ENCODE measurements at regions not wholly inside any gene's neighbourhood (a gene's known extent, or its start where the extent isn't known, plus 50 kb on each side); places are given as distances from the start of the nearest gene placed in this dataset.

DNA sequence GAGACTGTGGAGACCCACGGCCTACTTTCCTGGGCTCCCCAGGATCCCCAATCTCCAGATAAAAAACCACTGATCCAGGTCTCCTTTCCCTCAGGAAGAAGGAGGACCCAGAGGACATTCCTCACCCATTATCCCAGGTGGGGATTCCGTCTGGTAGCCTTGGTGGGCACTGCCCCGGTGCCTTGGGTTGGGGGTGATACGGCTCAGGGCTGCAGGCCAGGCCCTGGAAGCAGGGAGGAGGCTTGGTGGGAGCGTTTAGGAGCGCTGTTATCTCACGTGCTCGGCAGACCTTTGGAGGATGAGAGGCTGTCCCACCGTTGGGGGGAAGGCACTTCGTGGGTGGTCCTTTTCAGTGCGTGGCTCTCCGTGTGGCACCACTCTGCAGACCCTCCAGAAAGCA, 926.3 kb downstream of the BRD1 start:
- in situ Hi-C loops (cut with MboI; ENCODE audit: low sequenced_read_pairs) = no loop called here

DNA sequence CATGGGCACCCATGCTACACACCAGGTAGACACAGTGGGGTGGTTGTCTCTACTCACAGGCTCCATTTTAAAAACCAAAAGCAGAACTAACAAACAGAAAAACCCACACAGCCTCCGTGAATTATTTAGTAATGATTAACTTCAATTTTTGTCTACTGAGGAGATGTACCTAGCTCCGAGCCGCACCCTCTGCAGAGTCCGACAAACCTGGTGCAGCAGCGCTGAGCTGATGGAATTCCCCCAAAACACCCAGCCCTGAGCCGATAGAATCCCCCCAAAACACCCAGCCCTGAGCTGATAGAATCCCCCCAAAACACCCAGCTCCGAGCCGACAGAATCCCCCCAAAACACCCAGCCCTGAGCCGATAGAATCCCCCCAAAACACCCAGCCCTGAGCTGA, 927.0 kb downstream of the BRD1 start:
- in situ Hi-C loops (cut with MboI; ENCODE audit: low sequenced_read_pairs) = no loop called here

- in situ Hi-C loops (cut with MboI; ENCODE audit: low sequenced_read_pairs) = no loop called here
Measured at GRCh38 chr22:48900327-48900597, 927.4 kb downstream of the BRD1 start.

- in situ Hi-C loops (cut with MboI; ENCODE audit: low sequenced_read_pairs) = no loop called here
Measured at GRCh38 chr22:48899523-48900326, 927.9 kb downstream of the BRD1 start.

DNA sequence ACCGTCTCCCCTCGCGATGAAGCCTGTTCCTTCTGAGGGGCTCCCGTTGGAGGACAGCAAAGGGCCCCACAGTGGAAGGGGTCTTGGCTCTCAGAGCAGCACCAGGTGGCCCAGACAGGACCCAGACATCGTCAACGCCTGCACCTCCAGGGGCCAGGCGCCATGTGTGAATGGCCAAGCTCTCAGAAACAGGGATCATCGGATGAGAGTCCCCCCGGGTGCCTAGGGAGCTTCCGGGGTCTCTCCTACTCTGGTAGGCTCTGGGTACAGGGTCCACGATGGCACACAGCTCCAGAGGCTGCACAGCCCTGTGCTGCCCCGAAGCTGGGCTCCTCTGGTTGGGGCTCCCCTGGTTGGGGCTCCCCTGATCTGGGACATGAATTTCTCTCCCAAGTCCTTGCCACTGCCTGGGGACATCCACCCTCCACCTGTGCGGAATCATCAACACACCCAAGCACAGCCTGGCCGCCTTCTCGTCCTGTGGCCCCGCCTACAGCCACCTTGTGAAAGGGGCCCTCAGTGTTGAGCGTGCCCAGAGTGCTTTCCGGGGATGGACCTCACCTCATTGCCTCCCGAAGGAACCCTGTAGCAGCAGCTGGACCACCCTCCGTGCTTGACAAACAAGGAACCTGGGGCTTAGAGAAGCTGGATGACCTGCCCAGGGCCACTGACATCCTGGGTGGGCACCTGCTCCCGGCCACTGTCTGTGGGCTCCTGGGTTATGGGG, 929.0 kb downstream of the BRD1 start:
- in situ Hi-C loops (cut with MboI; ENCODE audit: low sequenced_read_pairs) = no loop called here

DNA sequence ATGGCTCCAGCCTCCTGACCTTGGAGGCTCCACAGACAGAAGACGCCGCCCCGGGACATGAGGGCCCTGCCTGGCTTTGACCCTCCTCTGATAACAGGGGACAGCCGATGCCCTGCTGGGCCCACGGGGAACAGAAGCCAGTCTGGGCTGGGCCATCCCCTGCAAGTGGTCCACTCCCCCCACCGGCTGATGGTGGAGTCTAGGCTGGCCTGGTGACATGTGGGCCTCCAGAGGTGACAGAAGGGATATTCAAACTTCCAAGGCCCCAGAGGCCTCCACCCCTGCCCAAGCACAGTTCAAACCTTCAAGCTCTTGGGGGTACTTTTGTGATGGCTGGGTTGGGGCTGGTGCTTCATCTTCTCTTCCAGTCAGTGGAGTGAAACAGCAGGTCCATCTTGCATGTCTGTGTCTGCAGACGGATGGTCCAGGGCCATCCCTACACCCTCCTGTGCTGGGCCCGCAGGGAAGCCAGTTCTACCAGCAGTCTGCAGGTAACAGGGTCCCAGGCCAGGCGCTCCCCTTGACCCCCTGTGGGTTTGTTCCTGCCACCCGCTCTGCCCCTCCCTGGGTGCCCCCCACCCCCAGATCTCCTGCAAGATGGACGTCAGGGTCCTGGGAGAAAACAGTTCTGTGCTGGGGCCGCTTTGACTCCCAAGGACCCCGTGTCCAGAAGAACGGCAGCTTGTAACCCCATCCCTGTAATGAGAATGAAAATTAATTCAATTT, 929.9 kb downstream of the BRD1 start:
- in situ Hi-C loops (cut with MboI; ENCODE audit: low sequenced_read_pairs) = no loop called here

DNA sequence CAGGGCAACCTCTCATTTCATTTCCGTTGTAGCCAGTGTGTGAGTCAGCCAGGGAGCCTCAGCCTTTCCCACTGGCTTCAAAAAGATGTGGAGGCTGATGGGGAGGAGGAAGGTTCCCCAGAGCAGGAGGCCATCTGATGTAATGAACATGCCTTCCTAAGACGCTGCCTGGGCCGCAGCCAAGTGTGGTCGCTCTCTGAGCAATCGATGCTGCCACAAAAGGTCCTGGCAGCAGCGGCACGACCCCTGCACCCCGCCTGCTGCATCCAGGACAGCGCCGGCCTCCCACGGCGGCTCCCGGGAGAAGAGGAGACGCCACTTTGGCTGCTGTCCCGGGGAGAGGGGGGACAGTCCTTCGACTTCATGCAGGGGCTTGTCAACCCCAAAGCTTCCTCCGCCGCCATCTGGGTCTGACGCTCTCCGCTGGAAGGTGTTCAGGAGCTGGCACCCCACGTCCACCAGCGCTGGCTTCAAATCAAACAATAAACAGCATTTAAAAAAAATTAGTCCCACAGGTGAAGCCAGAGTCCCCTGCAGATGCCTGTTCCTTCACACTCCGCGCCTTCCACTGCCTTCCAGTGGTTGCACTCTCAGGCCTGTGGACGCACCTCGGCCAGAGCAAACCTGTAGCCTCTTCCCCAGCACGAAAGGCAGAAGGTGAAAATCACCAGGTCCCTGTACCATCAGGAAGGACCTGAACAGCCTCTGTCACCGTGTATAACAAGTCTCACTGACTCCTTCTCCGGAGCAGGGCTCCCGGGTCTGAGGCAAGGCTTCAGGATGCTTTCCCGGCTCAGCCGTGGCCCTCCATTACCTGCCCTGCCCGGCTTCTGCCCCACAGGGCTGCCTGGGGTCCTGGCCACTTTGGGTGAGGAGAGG, 930.7 kb downstream of the BRD1 start:
- in situ Hi-C loops (cut with MboI; ENCODE audit: low sequenced_read_pairs) = no loop called here

DNA sequence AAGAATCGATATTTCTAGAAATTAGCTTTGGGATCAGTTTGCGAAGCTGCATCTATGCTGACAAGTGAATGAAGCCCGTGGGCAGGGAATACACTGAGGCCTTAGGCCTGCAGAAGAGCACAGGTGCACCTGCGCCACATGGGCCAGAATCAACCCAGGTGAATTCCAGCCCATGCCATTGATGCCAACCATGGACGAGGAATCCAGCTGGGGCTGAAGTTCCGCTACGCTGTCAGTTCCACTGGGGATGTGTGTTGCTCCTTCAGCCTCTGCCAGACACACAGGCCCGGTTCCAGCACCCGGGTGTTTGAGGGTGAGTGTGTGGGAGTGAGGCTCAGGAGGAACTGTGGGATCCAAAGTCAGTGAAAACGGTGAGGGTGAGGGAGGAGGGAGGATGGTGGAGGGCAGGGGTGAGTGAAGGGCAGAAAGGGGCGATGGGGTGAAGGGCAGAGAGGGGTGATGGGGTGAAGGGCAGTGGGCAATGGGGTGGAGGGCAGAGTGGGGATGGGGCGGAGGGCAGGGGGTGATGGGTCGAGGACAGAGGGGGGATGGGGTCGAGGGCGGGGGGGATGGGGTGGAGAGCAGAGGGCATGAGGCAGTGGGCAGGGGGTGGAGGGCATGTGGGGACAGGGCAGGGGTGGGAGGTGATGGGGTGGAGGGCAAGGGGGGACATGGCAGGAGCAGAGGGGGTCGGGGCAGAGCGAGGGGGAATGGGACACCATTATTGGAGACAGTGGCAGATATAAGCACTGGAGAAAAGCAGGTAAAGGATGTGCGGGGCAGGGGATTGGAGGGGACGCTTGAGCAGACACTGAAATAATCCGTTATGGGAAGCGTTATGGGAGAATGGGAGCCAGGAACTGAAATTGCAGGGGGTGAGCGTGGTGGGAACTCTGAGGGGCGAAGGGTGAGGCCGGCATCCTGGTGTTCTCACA, 931.6 kb downstream of the BRD1 start:
- in situ Hi-C loops (cut with MboI; ENCODE audit: low sequenced_read_pairs) = no loop called here

DNA sequence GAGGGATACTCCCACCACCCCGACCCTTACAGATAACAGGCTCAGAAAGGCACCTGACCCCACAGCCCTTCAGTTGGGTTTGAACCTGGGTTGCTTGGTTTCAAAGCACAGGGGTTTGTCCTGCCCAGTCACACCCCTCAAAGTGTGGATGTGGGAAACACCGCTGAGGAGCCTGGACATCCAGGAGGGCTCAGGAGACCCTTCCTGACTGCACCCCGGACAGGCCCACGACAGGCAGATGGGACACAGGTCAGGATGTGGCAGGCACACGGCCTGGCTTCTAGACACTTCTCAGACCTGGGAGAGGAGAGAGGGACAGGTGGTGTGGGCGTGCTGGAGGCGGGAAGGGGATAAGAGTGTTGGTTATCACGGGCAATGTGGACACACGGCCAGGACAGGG, 932.3 kb downstream of the BRD1 start:
- in situ Hi-C loops (cut with MboI; ENCODE audit: low sequenced_read_pairs) = no loop called here

DNA sequence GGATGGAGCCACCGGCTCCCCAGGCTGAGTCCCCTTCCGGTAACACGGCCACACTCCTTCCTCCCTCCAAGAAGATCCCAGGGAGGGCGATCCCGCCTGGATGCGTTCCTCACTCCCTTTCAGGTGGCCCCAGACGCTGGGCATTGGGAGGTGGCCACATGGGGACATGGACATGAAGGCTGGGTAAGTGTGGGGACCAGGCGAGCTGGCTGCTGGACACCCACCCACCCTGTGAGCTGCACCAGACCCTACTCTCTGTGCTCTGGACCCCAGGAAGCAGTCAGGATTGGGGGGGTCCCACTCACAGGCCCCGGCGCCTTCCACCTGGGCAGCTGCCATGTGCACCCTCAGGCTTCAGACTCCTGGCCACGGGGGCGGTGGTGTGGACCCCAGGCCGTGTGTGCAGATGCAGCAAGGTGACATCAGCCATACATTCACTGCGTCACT, 932.8 kb downstream of the BRD1 start:
- in situ Hi-C loops (cut with MboI; ENCODE audit: low sequenced_read_pairs) = no loop called here

DNA sequence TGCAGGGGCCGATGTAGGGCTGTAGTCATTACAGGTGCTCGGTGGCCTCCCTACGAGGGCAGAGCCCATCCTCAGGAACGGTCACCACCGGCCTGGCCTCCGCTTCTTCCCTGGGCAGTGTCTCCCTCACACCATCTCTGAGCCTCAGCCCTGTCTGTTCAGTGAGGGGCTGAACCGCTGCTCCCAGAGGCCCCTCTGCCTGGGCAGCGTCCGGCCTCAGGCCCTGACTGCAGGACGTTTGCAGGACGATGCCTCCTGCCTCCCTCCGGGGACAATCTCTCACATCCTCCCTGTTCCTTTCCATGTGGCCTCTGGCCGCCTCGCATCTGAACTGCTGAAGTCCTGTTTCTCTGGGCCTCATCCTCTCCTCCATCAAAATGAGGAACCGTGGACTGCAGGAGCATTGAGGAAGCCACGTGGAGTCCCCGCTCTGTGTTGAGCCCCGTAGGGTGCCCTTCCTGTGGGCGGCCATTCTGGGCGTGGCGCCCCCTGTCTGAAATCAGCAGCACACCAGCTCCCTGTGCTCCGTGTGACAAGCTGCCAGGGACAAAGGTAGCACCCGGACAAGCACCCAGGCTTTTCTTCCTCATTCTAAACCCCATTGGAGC, 933.5 kb downstream of the BRD1 start:
- in situ Hi-C loops (cut with MboI; ENCODE audit: low sequenced_read_pairs) = no loop called here

GRCh38 chr22:48893288-48894063, 934.2 kb downstream of the BRD1 start:
- in situ Hi-C loops (cut with MboI; ENCODE audit: low sequenced_read_pairs) = no loop called here

DNA sequence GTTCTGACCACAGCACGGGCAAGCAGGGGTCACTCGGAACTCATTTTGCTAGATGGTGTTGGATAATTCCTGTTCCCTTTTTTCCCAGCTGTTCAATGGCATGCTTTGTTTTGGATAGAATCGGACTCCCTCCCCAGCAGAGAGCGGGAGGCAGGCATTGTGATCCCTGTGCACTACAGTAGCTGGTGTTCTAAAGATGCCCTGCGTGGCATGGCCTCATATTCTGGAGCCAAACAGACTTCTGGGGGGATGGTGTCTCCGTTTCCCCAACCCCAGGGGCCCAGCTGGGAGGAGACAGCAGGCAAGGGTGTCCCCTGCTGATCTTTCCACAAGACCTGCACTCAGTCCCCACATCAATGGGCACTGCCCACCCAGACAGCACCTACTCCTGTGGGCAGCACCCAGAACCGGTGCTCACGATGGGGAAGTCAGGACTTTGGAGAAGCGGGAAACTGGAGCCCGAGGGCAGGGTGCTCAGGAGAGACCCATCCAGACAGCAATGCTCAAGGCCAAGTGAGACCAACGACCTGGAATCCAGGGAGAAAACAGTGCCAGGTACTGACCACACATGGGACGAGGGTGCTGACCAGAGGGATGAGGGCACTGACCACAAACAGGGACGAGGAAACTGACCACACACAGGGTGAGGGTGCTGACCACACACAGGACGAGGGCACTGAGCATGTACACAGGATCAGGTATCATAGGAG, 934.9 kb downstream of the BRD1 start:
- in situ Hi-C loops (cut with MboI; ENCODE audit: low sequenced_read_pairs) = no loop called here

GRCh38 chr22:48891688-48892577, 935.7 kb downstream of the BRD1 start:
- in situ Hi-C loops (cut with MboI; ENCODE audit: low sequenced_read_pairs) = no loop called here

DNA sequence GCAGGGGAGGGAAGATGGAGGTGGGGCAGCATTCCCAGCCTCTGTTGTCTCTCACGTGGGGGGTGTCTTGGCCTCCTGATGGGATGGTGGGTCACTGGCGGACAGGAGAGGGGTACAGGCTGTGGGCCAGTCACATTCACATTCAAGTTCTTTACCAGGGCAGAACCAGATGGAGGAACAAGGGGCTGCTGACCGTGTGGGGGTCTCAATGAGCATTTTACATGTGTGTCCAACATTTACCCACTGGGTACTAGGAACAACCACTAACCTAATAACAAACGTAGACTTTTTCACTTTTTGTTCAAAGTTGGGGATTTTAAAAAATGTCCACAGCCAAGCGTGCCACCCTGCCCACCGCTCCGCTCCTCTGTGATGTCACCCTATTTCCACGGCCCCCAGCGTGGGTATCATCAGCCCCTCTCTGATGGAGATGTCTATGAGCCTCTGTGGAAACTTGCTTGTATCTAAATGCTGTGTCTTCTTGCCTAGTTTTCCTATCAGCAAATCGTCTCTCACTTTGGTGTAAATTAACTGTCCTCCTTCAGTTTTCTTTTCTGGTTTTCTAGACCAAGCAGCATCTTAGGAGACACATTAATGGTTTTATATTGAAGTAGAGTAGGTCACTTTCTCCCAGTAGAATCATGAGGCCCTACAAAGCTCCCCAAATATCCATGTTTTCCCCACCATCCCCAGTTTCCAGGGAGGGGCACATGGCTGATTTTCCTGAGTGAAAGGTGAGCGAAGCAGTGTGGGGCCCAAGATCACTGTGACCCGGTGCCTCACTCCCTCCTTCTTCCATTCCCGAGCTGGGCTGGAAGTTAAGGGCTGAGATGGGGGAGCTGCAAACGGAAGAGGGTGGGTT, 936.7 kb downstream of the BRD1 start:
- in situ Hi-C loops (cut with MboI; ENCODE audit: low sequenced_read_pairs) = no loop called here
